OCI-LY7 (cell line): ENCODE measurements at regions not wholly inside any gene's neighbourhood (a gene's known extent, or its start where the extent isn't known, plus 50 kb on each side); places are given as distances from the start of the nearest gene placed in this dataset.

Experiments used
- BruUV-seq: library from RNA; stranded (reverse); fragments of 400-500 nt; replicated peaks from 2 replicates; lab custom pipeline; 2021; lab: Mats Ljungman, UMichigan
- CTCF ChIA-PET: fragments of 300-600 bp; sonication (Branson Sonifier 250); formaldehyde crosslinking; loops from one replicate; lab custom pipeline; 2022; ENCODE audit warnings: antibody characterized with exemption; ENCODE audit not compliant: unreplicated experiment; lab: Charles Lee
- POLR2A ChIA-PET: fragments of 300-600 bp; sonication (Branson Sonifier 250); formaldehyde crosslinking; loops from one replicate; lab custom pipeline; 2022; ENCODE audit warnings: antibody characterized with exemption; lab: Charles Lee
- DNase-seq: peaks from one replicate; pipeline ENCODE4 v3.0.0-alpha.2; 2015; ENCODE audit warnings: low spot score
- H2AFZ ChIP-seq: fragments of 200-600 bp; sonication (generic), shearing (Covaris generic); 2 replicates; pipeline ENCODE4 v1.6.1; 2014; ENCODE audit warnings: mild to moderate bottlenecking, antibody characterized with exemption, low read length, moderate library complexity
- H3K27ac ChIP-seq: fragments of 200-600 bp; sonication (generic); 2 replicates; pipeline ENCODE4 v1.5.1; 2014; ENCODE audit warnings: mixed run types, low read depth, mild to moderate bottlenecking, moderate library complexity, low read length, inconsistent platforms; ENCODE audit not compliant: poor library complexity, severe bottlenecking
- H3K36me3 ChIP-seq: fragments of 200-600 bp; sonication (generic); 2 replicates; pipeline ENCODE4 v1.6.1; 2014; ENCODE audit warnings: mild to moderate bottlenecking, antibody characterized with exemption, low read length, moderate library complexity, mixed read lengths; ENCODE audit not compliant: insufficient read depth
- H3K4me1 ChIP-seq: fragments of 200-600 bp; sonication (generic); 2 replicates; pipeline ENCODE4 v1.5.1; 2014; ENCODE audit warnings: mild to moderate bottlenecking, low read length; ENCODE audit not compliant: insufficient read depth, poor library complexity, severe bottlenecking
- H3K4me2 ChIP-seq: fragments of 200-600 bp; sonication (generic); 2 replicates; pipeline ENCODE4 v1.6.1; 2014; ENCODE audit warnings: mild to moderate bottlenecking, low read length
- H3K4me3 ChIP-seq: fragments of 200-600 bp; sonication (generic); 2 replicates; pipeline ENCODE4 v1.5.1; 2014; ENCODE audit warnings: mild to moderate bottlenecking, low read depth, low read length; ENCODE audit not compliant: poor library complexity, severe bottlenecking
- H3K79me2 ChIP-seq: fragments of 200-600 bp; sonication (generic); 2 replicates; pipeline ENCODE4 v1.6.1; 2016; ENCODE audit warnings: low read depth, mild to moderate bottlenecking, low read length, moderate library complexity, mixed read lengths; ENCODE audit not compliant: insufficient read depth
- H3K9me2 ChIP-seq: fragments of 200-600 bp; sonication (generic); 2 replicates; pipeline ENCODE4 v1.6.1; 2016; ENCODE audit warnings: mild to moderate bottlenecking, low read length, mixed read lengths; ENCODE audit not compliant: insufficient read depth
- H3K9me3 ChIP-seq: fragments of 200-600 bp; sonication (generic); 2 replicates; pipeline ENCODE4 v1.6.1; 2014; ENCODE audit warnings: mild to moderate bottlenecking, mixed run types, low read length, mixed read lengths
- H4K20me1 ChIP-seq: fragments of 200-600 bp; sonication (generic); 2 replicates; pipeline ENCODE4 v1.6.1; 2014; ENCODE audit warnings: mild to moderate bottlenecking, antibody characterized with exemption, low read length, moderate library complexity, mixed read lengths; ENCODE audit not compliant: insufficient read depth
- EZH2phosphoT487 ChIP-seq: fragments of 200-600 bp; sonication (generic); IDR thresholded peaks from 2 replicates; pipeline ENCODE4 v1.6.1; 2018; ENCODE audit warnings: low read depth, borderline replicate concordance, mild to moderate bottlenecking, mixed run types, antibody characterized with exemption, low read length, moderate library complexity, mixed read lengths
- intact Hi-C: fragments of 100-400 bp; cut with micrococcal nuclease; formaldehyde crosslinking; loops from one replicate; pipeline ENCODE4 v1.10.0; 2022; ENCODE audit not compliant: unreplicated experiment
- TF ChIP-seq, protein P1 (sequence below): fragments of 200-600 bp; sonication (generic); conservative IDR thresholded peaks from 2 replicates; pipeline ENCODE4 v1.5.1; 2014; ENCODE audit warnings: mild to moderate bottlenecking, antibody characterized with exemption, low read length, moderate library complexity, mixed read lengths

DNA sequence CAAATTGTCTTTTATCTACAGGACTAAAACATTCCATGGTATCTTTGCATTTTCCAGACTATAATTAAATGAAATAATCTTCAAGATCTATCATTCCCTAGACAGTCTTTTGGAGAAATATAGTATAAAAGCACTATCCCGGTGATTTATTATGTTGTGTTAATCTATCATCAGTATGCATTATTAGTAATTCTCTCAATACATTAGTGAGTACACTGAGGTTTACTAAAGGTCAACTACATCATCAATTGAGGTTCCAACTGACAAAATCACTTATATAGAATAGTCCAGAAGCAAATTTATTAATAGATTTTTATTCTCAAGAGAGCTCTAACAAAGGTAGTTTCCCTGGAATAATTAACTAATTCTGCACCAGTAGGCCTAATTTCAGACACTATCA is 169.6 kb downstream of the KCNA4 start:
- CTCF ChIA-PET: no interaction called here
- Histone ChIP-seq H4K20me1 (no peaks in the 10 kb centered on the region), H3K4me1 (no peaks in the 10 kb centered on the region), H3K27ac (no peak overlapping the region), H3K4me2 (no peak overlapping the region), H3K36me3 (no peaks in the 10 kb centered on the region), H3K9me3 (no peaks in the 10 kb centered on the region), H2AFZ (no peak overlapping the region), H3K9me2 (no peaks in the 10 kb centered on the region), H3K4me3 (no peak overlapping the region), H3K79me2 (no peaks in the 10 kb centered on the region)
- TF ChIP-seq, protein P1, sequence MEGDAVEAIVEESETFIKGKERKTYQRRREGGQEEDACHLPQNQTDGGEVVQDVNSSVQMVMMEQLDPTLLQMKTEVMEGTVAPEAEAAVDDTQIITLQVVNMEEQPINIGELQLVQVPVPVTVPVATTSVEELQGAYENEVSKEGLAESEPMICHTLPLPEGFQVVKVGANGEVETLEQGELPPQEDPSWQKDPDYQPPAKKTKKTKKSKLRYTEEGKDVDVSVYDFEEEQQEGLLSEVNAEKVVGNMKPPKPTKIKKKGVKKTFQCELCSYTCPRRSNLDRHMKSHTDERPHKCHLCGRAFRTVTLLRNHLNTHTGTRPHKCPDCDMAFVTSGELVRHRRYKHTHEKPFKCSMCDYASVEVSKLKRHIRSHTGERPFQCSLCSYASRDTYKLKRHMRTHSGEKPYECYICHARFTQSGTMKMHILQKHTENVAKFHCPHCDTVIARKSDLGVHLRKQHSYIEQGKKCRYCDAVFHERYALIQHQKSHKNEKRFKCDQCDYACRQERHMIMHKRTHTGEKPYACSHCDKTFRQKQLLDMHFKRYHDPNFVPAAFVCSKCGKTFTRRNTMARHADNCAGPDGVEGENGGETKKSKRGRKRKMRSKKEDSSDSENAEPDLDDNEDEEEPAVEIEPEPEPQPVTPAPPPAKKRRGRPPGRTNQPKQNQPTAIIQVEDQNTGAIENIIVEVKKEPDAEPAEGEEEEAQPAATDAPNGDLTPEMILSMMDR: no peak
- no peak for TF ChIP-seq EZH2phosphoT487
- BruUV-seq: no TSS peak
- DNase-seq: no peak
- POLR2A ChIA-PET: interaction anchor here (0.7 kb wide), 1 partner anchor 324 kb away, joined by 3 read pairs; no protein-coding TSS in a partner anchor
- intact Hi-C loops: no loop called here

DNA sequence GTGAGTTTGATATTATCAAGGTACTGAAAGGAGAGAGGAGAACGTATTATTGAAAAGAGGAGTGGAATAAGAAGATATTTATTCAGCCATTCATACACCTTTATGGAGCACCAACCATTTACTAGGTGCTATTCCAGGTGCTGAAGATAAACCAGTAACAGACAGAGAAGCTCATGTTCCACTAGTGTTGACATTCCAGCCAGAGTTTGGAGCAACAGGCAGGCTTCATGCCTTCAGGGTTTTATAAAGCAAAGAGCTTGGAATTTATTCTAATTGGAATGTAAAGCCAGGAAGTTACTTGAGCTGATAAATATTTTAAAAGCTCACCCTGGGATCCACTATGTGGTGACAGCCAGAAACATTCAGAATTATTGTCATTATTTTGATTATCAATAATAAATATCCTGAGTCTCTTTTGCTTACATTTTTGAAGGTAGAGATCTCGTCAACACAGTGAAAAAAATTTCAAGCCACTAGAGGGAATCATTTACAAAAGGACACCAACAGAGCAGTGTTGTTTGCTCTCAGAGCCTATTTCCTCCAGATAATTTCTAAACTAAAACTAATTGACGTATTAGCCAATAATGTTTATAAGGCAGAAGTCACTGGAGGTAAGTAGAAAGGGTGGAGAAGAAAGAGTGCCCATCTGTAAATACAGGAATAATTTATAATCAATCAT is 172.0 kb downstream of the KCNA4 start:
- DNase-seq: no peak
- POLR2A ChIA-PET: interaction anchor here (0.6 kb wide), 1 partner anchor 10 kb away, joined by 3 read pairs; no protein-coding TSS in a partner anchor
- TF ChIP-seq EZH2phosphoT487: no peak
- TF ChIP-seq, protein P1: no peak
- Histone ChIP-seq H3K36me3 (no peaks in the 10 kb centered on the region), H3K9me3 (no peaks in the 10 kb centered on the region), H3K27ac (no peak overlapping the region), H3K4me1 (no peaks in the 10 kb centered on the region), H3K79me2 (no peaks in the 10 kb centered on the region), H4K20me1 (no peaks in the 10 kb centered on the region), H3K9me2 (no peaks in the 10 kb centered on the region), H3K4me3 (no peak overlapping the region), H2AFZ (no peak overlapping the region), H3K4me2 (no peak overlapping the region)
- CTCF ChIA-PET: no interaction called here
- intact Hi-C loops: no loop called here
- no TSS peak for BruUV-seq

DNA sequence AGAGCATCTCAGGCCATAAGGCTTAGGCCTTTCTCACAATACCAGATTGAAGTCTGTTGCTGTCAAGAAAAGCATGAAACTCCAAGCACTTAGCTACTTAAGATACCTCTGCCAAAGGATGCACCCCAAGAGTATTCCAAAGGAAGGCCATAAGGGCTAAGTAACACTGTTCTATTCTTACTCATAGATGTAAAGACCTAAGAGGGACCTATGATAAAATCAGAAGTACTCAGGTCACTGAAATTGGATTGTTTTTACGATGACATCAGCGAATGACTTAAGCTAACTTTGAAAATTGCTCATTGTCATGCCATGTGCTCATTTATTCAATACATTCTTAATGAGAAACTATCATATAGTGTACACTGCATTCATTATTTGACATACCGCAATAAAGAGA is 172.8 kb downstream of the KCNA4 start:
- H3K9me3 ChIP-seq: no peaks in the 10 kb centered on the region
- POLR2A ChIA-PET: interaction anchor here (0.7 kb wide), 1 partner anchor 614 kb away, joined by 3 read pairs; no protein-coding TSS in a partner anchor
- intact Hi-C loops: no loop called here

More for the DNA sequence above, 172.8 kb downstream of the KCNA4 start:
- CTCF ChIA-PET: no interaction called here
- BruUV-seq: no TSS peak
- no peaks in the 10 kb centered on the region for H3K36me3 ChIP-seq
- no peak overlapping the region for H3K4me3 ChIP-seq
- no peaks in the 10 kb centered on the region for H3K9me2 ChIP-seq
- no peaks in the 10 kb centered on the region for H3K4me1 ChIP-seq
- H3K4me2 ChIP-seq: no peak overlapping the region
- DNase-seq: no peak
- H3K27ac ChIP-seq: no peak overlapping the region
- H4K20me1 ChIP-seq: no peaks in the 10 kb centered on the region
- H3K79me2 ChIP-seq: no peaks in the 10 kb centered on the region
- TF ChIP-seq EZH2phosphoT487: no peak
- TF ChIP-seq, protein P1: no peak
- no peak overlapping the region for H2AFZ ChIP-seq
